ENCODE measurements at regions not wholly inside any gene's neighbourhood (a gene's known extent, or its start where the extent isn't known, plus 50 kb on each side); places are given as distances from the start of the nearest gene placed in this dataset.

DNA sequence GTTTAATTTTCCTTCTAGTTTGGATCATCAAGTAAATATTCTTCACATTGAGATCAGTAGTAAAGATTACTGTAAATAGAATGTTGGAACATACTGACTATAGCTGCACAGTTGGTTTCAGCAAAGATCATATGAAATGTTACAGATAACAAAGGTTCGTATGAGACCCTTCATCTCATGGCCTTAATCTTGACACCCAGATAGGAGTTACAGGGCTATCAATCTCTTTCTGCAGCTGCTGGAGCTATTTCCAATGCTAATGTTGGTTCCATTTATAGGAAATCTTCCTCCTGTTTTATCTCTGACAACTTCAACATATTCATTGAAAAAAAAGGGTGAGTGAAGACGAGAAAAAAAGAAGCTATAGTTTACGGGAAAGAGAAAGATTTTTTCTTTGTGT, 495.6 kb downstream of the JRKL start:
- Mint-ChIP-seq H3K36me3 (ENCODE audit: low read depth) (no peaks in the 10 kb centered on the region), H3K27me3 (no peaks in the 10 kb centered on the region), H3K27ac (no peak overlapping the region), H3K9me3 (no peaks in the 10 kb centered on the region), H3K4me1 (no peaks in the 10 kb centered on the region), H3K4me3 (no peak overlapping the region)
- DNase-seq: no peak
- ChIA-PET CTCF (no interaction called here), POLR2A (no interaction called here)

DNA sequence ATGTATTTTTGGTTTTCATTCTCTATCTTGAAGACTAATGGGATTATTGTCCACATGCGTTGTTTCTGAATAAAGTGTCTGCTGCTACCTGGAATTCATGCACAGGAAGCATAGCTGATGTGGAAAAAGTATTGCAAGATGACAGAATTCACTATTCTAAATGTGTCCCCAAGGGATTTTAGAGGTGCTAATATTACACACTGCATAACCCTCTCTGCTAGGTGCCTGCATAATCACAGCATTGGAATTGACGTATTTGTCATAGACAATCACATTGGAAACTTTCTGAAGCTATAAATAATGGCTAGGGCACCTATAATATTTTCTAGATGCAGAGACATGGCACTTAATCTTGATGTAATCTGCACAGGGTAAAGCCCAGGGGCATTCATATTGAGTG, 496.1 kb downstream of the JRKL start:
- Mint-ChIP-seq H3K4me1 (no peaks in the 10 kb centered on the region), H3K4me3 (no peak overlapping the region), H3K27ac (no peak overlapping the region), H3K9me3 (no peaks in the 10 kb centered on the region), H3K27me3 (no peaks in the 10 kb centered on the region), H3K36me3 (ENCODE audit: low read depth) (no peaks in the 10 kb centered on the region)
- CTCF ChIA-PET: no interaction called here
- POLR2A ChIA-PET: no interaction called here
- no peak for DNase-seq

DNA sequence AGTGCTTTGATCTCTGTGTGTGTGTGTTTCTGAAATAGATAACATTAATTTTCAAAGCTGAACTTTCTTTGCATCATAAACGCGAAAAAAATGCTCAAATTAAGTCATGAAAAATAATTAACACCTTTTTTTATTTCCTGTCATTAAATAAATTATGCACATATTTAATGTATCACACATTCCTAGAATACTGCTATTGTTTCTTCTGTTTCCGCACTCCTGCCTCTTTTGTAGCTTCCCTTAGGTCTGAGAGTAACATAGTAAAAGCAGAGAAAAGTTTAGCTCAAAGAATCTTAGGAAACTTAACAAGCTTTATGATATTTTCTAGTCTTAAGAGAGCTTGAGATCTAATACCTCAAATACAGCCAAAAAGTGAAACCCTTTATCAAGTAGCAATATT, 504.2 kb downstream of the JRKL start:
- no peak overlapping the region for H3K4me3 Mint-ChIP-seq
- DNase-seq: no peak
- no peak overlapping the region for H3K27ac Mint-ChIP-seq
- no peaks in the 10 kb centered on the region for H3K4me1 Mint-ChIP-seq
- H3K27me3 Mint-ChIP-seq: no peaks in the 10 kb centered on the region
- ChIA-PET CTCF (no interaction called here), POLR2A (no interaction called here)
- peaks cover 3% of the 10 kb centered on the region for H3K9me3 Mint-ChIP-seq
- no peaks in the 10 kb centered on the region for H3K36me3 Mint-ChIP-seq (ENCODE audit: low read depth)

DNA sequence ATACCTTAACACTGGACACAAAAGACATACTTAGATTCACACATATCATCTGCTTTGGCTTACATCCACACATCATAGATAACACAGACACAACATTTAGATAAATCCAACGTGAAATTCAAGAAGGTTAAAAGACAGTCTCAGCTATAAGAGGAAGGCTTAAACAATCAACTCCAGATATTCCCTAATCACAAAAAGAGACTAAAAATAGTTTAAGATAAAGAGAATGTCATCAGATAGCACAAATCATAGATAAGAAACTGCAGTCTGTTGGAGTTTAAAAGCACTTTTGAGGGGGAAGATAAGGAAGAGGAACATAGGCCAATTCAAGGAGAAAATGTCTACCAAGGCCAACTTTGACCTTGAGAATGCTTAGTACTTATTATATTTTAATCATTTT, 504.8 kb downstream of the JRKL start:
- Mint-ChIP-seq H3K27me3 (no peaks in the 10 kb centered on the region), H3K36me3 (ENCODE audit: low read depth) (no peaks in the 10 kb centered on the region), H3K4me1 (no peaks in the 10 kb centered on the region), H3K4me3 (no peak overlapping the region), H3K27ac (no peak overlapping the region), H3K9me3 (peaks cover 3% of the 10 kb centered on the region)
- ChIA-PET CTCF (no interaction called here), POLR2A (no interaction called here)
- no peak for DNase-seq

DNA sequence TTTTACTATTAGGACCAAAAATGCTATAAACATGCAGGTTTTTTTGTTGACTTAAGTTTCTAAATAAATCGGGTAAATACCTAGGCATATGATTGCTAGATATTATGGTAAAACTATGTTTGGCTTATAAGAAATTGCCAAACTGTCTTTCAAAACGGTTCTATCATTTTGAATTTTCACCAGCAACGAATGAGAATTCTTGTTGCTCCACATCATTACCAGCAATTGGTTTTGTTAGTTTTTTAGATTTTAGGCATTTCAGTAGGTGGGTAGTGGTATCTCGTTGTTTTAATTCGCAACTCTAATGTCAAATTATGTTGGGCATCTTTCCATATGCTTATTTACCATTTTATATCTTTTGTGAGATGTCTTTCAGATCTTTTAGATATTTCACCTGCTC, 510.2 kb downstream of the JRKL start:
- ChIA-PET POLR2A (no interaction called here), CTCF (no interaction called here)
- DNase-seq: no peak
- Mint-ChIP-seq H3K27ac (no peak overlapping the region), H3K36me3 (ENCODE audit: low read depth) (no peaks in the 10 kb centered on the region), H3K9me3 (peaks cover 10% of the 10 kb centered on the region), H3K27me3 (no peaks in the 10 kb centered on the region), H3K4me3 (no peak overlapping the region), H3K4me1 (no peaks in the 10 kb centered on the region)

DNA sequence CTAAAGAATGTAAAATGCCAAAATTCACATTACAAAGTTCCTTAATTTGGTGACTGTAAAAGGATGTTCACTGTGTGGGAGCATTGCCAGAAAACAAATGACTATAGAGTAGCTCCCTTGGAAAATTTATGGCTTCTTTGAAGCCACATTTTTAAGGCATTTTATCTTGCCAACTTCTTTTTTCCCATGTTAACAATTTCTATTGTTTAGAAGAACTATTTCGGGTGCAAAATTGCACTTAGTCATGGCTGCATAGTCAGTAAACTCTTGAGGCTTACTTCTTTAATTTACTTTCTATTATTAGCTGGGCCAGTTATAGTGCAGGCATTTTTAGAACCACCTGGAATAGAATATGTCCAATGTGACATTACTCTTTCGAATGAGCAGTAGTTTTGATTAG, 515.3 kb downstream of the JRKL start:
- Mint-ChIP-seq H3K27ac (no peak overlapping the region), H3K27me3 (no peaks in the 10 kb centered on the region), H3K36me3 (ENCODE audit: low read depth) (no peaks in the 10 kb centered on the region), H3K9me3 (peaks cover 6% of the 10 kb centered on the region), H3K4me1 (no peaks in the 10 kb centered on the region), H3K4me3 (no peak overlapping the region)
- no peak for DNase-seq
- POLR2A ChIA-PET: no interaction called here
- CTCF ChIA-PET: no interaction called here

DNA sequence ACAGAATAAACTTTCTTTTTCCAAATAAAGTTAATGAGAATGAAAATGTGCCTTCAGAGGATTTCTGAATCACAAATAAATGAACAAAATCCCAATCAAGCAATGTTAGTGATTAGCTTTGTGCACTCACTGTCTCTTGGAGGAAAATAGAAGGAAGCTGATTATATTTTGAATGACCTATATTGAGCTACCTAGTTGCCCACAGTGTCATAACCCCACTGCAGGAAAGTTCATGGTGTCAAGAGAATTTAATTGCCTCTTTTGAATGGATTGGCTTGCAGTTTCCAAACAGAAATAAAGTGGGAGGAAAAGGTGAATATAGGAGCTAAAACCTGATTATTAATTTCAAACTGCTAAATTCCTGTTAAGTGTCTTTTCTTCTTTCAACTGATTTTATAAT, 515.9 kb downstream of the JRKL start:
- POLR2A ChIA-PET: no interaction called here
- CTCF ChIA-PET: no interaction called here
- H3K4me1 Mint-ChIP-seq: no peaks in the 10 kb centered on the region

DNA sequence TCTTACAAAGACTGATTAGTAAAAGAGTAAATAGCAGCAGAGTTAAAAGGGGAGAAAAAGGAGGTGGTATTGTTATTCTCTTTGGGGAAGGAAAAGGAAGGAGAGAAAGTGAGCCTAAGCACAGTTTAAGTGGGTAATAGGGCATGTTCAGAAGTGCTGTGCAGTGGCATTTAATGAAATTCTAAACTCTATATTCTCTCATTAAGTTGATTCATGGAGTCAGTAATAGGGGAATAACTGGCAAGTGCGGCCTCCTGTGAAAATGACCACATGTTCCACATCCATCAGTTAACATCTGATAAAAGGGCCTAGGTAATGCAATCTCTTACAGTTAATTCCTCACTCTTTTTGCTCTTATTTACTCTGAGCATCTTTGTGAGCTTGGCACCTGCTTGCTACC, 516.7 kb downstream of the JRKL start:
- no peak overlapping the region for H3K27ac Mint-ChIP-seq
- H3K4me3 Mint-ChIP-seq: no peak overlapping the region
- POLR2A ChIA-PET: no interaction called here
- CTCF ChIA-PET: no interaction called here
- no peak for DNase-seq
- no peaks in the 10 kb centered on the region for H3K36me3 Mint-ChIP-seq (ENCODE audit: low read depth)
- H3K27me3 Mint-ChIP-seq: no peaks in the 10 kb centered on the region
- H3K9me3 Mint-ChIP-seq: peaks cover 4% of the 10 kb centered on the region
- no peaks in the 10 kb centered on the region for H3K4me1 Mint-ChIP-seq

More for the DNA sequence above, 515.9 kb downstream of the JRKL start:
- no peak for DNase-seq
- Mint-ChIP-seq H3K36me3 (ENCODE audit: low read depth) (no peaks in the 10 kb centered on the region), H3K27me3 (no peaks in the 10 kb centered on the region), H3K4me3 (no peak overlapping the region), H3K27ac (no peak overlapping the region), H3K9me3 (peaks cover 4% of the 10 kb centered on the region)

DNA sequence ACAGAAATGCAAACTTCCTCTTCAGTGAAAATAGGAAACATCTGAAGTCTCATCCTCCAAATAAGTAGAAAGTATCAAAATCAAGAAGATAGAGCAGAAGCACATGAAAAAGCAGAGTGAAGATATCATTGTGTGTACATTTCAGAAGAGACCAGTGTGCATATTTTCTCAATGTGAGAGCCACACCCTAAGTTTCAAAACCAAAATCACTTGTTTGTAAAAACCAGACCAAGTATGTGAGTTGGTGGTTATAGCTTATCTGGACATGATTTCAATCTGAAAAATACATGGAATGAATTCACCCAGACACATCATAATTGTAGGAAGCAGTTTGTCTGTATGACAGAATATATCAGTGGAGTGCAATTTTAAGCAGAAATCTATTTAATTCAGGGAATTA, 536.0 kb downstream of the JRKL start:
- H3K4me3 Mint-ChIP-seq: no peak overlapping the region
- no peak for DNase-seq
- no peak overlapping the region for H3K27ac Mint-ChIP-seq
- no peaks in the 10 kb centered on the region for H3K9me3 Mint-ChIP-seq
- H3K36me3 Mint-ChIP-seq (ENCODE audit: low read depth): no peaks in the 10 kb centered on the region
- H3K27me3 Mint-ChIP-seq: no peaks in the 10 kb centered on the region
- CTCF ChIA-PET: no interaction called here
- no peaks in the 10 kb centered on the region for H3K4me1 Mint-ChIP-seq
- POLR2A ChIA-PET: no interaction called here

DNA sequence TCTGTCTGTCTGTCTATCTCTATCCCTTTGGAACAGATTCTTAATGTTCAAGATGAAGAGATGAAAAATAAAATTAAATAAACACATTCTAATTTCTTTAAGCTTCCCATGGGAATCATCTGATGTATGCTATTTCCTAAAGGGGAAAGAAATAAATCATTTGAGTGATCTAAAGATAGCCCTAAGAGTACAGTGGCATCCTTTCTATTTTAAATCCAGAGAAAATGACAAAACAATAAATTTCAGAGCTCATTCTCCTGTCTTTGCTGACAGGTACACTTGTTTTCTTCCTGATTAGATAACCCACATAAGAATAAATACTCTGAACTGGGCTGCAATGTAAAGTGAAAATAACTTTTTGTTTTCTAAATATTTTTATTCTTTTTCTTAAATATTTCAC, 550.4 kb downstream of the JRKL start:
- Mint-ChIP-seq H3K36me3 (ENCODE audit: low read depth) (no peaks in the 10 kb centered on the region), H3K27me3 (no peaks in the 10 kb centered on the region), H3K4me1 (no peaks in the 10 kb centered on the region), H3K4me3 (no peak overlapping the region), H3K9me3 (peaks cover 2% of the 10 kb centered on the region), H3K27ac (no peak overlapping the region)
- DNase-seq: no peak
- CTCF ChIA-PET: no interaction called here
- POLR2A ChIA-PET: no interaction called here

DNA sequence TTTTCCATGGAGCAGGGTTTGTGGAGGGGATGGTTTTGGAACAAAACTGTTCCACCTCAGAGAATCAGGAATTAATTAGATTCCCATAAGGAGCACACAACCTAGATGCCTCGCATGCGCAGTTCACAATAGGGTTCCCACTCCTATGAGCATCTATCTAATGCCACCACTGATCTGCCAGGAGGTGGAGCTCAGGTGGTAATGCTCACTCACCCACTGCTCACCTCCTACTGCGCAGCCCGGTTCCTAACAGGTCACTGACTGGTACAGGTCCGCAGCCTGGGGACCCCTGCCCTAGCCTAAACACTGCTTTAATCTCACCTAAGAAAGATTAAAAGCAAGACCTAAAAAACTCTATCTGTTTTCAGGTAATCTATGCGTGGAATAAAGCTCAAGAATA, 553.0 kb downstream of the JRKL start:
- Mint-ChIP-seq H3K27me3 (no peaks in the 10 kb centered on the region), H3K4me1 (no peaks in the 10 kb centered on the region), H3K4me3 (no peak overlapping the region), H3K27ac (no peak overlapping the region), H3K9me3 (no peaks in the 10 kb centered on the region), H3K36me3 (ENCODE audit: low read depth) (no peaks in the 10 kb centered on the region)
- POLR2A ChIA-PET: no interaction called here
- CTCF ChIA-PET: interaction anchor here (1.5 kb wide), 1 partner anchor 9 kb away, joined by 3 read pairs; no protein-coding TSS in a partner anchor
- DNase-seq: no peak

DNA sequence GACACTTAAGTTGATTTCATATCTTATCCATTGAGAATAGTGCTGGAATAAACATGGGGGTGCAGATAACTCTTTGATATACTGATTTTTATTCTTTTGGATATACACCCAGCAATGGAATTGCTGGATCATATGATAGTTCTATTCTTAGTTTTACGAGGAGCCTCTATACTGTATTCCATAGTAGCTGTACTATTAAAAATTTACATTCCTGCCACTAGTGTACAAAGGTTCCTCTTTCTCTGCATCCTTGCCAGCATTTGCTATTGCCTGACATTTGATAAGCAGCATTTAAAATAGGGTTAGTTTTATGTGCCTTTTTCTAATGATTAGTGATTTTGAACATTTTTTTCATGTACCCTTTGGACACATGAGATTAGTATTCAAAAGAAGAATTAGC, 554.2 kb downstream of the JRKL start:
- no peaks in the 10 kb centered on the region for H3K27me3 Mint-ChIP-seq
- H3K9me3 Mint-ChIP-seq: no peaks in the 10 kb centered on the region
- no peaks in the 10 kb centered on the region for H3K4me1 Mint-ChIP-seq
- CTCF ChIA-PET: no interaction called here
- H3K36me3 Mint-ChIP-seq (ENCODE audit: low read depth): no peaks in the 10 kb centered on the region
- DNase-seq: no peak
- no peak overlapping the region for H3K27ac Mint-ChIP-seq
- no peak overlapping the region for H3K4me3 Mint-ChIP-seq
- POLR2A ChIA-PET: no interaction called here

DNA sequence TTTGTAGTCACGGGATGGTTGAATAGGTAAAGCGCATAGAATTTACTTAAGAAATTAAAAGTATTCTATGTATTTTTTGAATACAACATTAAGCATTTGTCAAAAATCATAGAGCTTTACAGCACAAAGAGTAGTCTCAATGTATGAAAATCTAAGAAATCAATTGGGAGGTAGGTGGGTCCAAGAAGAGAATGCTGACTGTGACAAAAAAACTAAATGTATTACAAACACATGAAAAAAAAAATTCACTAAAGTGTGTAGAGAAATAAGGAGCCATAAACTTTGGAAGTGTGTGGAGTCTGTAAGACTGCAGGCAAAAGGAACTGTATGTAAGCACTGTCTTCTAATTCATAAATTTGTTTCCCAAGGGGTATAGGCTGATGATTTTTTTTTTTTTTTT, 558.3 kb downstream of the JRKL start:
- DNase-seq: no peak
- no peaks in the 10 kb centered on the region for H3K4me1 Mint-ChIP-seq
- ChIA-PET CTCF (no interaction called here), POLR2A (no interaction called here)
- no peak overlapping the region for H3K27ac Mint-ChIP-seq
- no peaks in the 10 kb centered on the region for H3K27me3 Mint-ChIP-seq
- no peaks in the 10 kb centered on the region for H3K9me3 Mint-ChIP-seq
- H3K36me3 Mint-ChIP-seq (ENCODE audit: low read depth): no peaks in the 10 kb centered on the region
- no peak overlapping the region for H3K4me3 Mint-ChIP-seq

DNA sequence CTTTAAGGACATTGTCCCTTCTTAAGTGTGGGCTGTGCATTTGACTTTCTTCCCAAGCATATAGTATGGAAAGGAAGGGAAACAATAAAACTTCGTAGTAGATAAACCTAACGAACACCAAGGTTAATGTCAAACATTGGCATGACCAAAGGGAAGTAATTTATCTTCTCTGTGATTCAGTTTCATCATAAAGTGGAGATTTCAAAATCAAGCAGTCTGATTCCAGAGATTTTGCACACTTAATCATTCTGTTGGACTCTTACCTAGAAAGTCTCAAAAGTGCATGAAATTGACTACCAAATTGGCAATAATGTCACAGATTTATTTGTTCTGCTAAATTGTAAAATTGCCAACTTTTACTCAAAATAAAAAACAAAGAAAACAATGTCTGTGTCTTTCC, 559.7 kb downstream of the JRKL start:
- no peak for DNase-seq
- H3K4me3 Mint-ChIP-seq: no peak overlapping the region
- ChIA-PET POLR2A (no interaction called here), CTCF (no interaction called here)
- no peaks in the 10 kb centered on the region for H3K36me3 Mint-ChIP-seq (ENCODE audit: low read depth)
- no peaks in the 10 kb centered on the region for H3K27me3 Mint-ChIP-seq
- no peaks in the 10 kb centered on the region for H3K4me1 Mint-ChIP-seq
- H3K9me3 Mint-ChIP-seq: no peaks in the 10 kb centered on the region
- H3K27ac Mint-ChIP-seq: no peak overlapping the region

DNA sequence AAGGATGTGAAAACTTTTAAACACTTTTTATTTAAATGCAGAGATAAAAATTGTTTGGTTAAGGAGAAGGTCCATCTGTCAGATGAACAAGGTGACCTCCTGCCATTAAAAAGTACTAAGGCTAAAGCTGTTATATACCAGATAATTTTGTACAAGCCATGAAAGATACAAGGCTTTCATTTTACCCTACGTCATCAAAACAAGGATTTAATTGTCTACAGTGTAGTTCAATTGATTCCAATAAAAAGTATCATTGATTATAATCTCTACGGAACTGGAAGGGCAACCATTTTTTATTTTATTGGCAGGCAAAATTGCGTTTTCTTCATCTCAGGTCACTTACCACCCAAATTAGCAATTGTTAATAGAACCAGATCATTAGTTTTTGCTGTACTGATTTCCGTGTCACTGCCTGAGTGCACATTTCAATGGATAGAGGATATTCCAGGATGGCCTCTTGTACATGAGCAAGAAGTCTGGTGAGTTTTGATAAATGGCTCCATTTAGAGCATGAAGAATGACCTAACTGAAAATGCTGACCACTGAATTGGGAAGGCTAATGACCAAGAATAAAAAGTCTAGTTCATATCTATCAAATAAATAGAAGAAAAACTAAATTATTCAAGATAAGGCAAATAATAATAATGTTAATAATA, 564.9 kb downstream of the JRKL start:
- no peak for DNase-seq
- no peaks in the 10 kb centered on the region for H3K36me3 Mint-ChIP-seq (ENCODE audit: low read depth)
- no peaks in the 10 kb centered on the region for H3K27me3 Mint-ChIP-seq
- CTCF ChIA-PET: no interaction called here
- no peak overlapping the region for H3K27ac Mint-ChIP-seq
- no peak overlapping the region for H3K4me3 Mint-ChIP-seq
- peaks cover 3% of the 10 kb centered on the region for H3K9me3 Mint-ChIP-seq
- POLR2A ChIA-PET: no interaction called here
- no peaks in the 10 kb centered on the region for H3K4me1 Mint-ChIP-seq

All from activated CD4-positive, alpha-beta T cell treated with anti-CD3 and anti-CD28 coated beads, Interleukin-2, amount 10 ng/mL, durations not matched to agents 7 days and 5 days (primary cell).